K562 (cell line): ENCODE measurements at regions not wholly inside any gene's neighbourhood (a gene's known extent, or its start where the extent isn't known, plus 50 kb on each side); places are given as distances from the start of the nearest gene placed in this dataset.

Experiments used
- ATAC-seq: fragments of 200-7000 bp; cut with Tn5 transposase; 3 replicates; pipeline ENCODE4 v1.9.1; 2020; ENCODE audit warnings: moderate library complexity
- BruUV-seq: library from RNA; stranded (reverse); fragments of 400-500 nt; replicated peaks from 2 replicates; lab custom pipeline; 2021; lab: Mats Ljungman, UMichigan
- CTCF ChIA-PET: fragments of 300-600 bp; formaldehyde crosslinking; extraction: SDS; loops from one replicate; lab custom pipeline; 2021; ENCODE audit warnings: low intra/inter-chr PET ratio; lab: Yijun Ruan, JAX
- POLR2A ChIA-PET: fragments of 300-600, 350-650 bp; sonication (Branson Sonifier 250); formaldehyde crosslinking; extraction: SDS; loops from one replicate; lab custom pipeline; 2021; ENCODE audit warnings: antibody characterized with exemption, inconsistent platforms; lab: Yijun Ruan, JAX
- DNase-seq, 4 experiments: peaks; one replicate each; pipeline versions ENCODE4 v3.0.0 to v3.0.0-alpha.2; 2011 to 2018; ENCODE audit warnings: low spot score in 3 of 4, mixed read lengths in 3 of 4; ENCODE audit errors: extremely low read depth in 1 of 4
- FAIRE-seq: peaks from 2 replicates; lab custom pipeline; 2011; peaks lifted over from hg19 to GRCh38; lab: Jason Lieb, UNC
- H2AFZ ChIP-seq: 2 replicates; pipeline ENCODE4 v1.6.0; 2011; ENCODE audit warnings: low read depth, low read length, control low read depth, inconsistent platforms
- H3K27ac ChIP-seq: fragments of 200-600 bp; 3 replicates; pipeline ENCODE4 v1.8.0; 2011; ENCODE audit warnings: low read depth, mild to moderate bottlenecking, control low read depth, inconsistent platforms, low read length, moderate library complexity, mixed read lengths; ENCODE audit errors: extremely low read depth
- H3K27me3 ChIP-seq, 2 experiments: fragments of 300-600 bp in 1 of 2; 2 replicates in 1 of 2; 3 replicates in 1 of 2; pipeline versions ENCODE4 v1.6.0 to v1.8.0; 2011; ENCODE audit warnings: inconsistent platforms in 2 of 2, low read length in 2 of 2, mild to moderate bottlenecking in 1 of 2, mixed read lengths in 1 of 2, moderate library complexity in 1 of 2; ENCODE audit not compliant: control insufficient read depth in 2 of 2, insufficient read depth in 2 of 2
- H3K36me3 ChIP-seq: fragments of 300-600 bp; 3 replicates; pipeline ENCODE4 v1.8.0; 2011; ENCODE audit warnings: mild to moderate bottlenecking, low read length, inconsistent platforms; ENCODE audit not compliant: control insufficient read depth, insufficient read depth
- H3K4me1 ChIP-seq, 2 experiments: fragments of 200-600 bp in 1 of 2; replicated peaks in 1 of 2; 2 replicates in 1 of 2; 3 replicates in 1 of 2; pipeline versions ENCODE4 v1.5.1 to v1.8.0; 2011; ENCODE audit warnings: inconsistent platforms in 2 of 2, low read length in 2 of 2, mild to moderate bottlenecking in 1 of 2, mixed read lengths in 1 of 2, moderate library complexity in 1 of 2; ENCODE audit not compliant: control insufficient read depth in 2 of 2, insufficient read depth in 2 of 2
- H3K4me2 ChIP-seq: 2 replicates; pipeline ENCODE4 v1.6.1; 2011; ENCODE audit warnings: low read length, control low read depth, inconsistent platforms, mixed read lengths; ENCODE audit not compliant: insufficient read depth
- H3K4me3 ChIP-seq: fragments of 200-600 bp; sonication (generic), shearing (Covaris generic); 2 replicates; pipeline ENCODE4 v1.5.1; 2016; ENCODE audit warnings: control low read depth, inconsistent platforms
- H3K79me2 ChIP-seq: fragments of 200-600 bp; 3 replicates; pipeline ENCODE4 v1.8.0; 2011; ENCODE audit warnings: low read length, inconsistent platforms; ENCODE audit not compliant: control insufficient read depth, insufficient read depth
- H3K9ac ChIP-seq, 2 experiments: 2 replicates each; pipeline versions ENCODE4 v1.6.0 to v1.6.1; 2011; ENCODE audit warnings: low read depth in 2 of 2, low read length in 2 of 2, control low read depth in 1 of 2, inconsistent platforms in 1 of 2, mild to moderate bottlenecking in 1 of 2, mixed read lengths in 1 of 2; ENCODE audit not compliant: insufficient read depth in 1 of 2
- H3K9me1 ChIP-seq: one replicate; pipeline ENCODE4 v1.6.0; 2011; ENCODE audit warnings: inconsistent platforms, mild to moderate bottlenecking, low read length, moderate library complexity; ENCODE audit not compliant: control insufficient read depth, insufficient read depth
- H3K9me3 ChIP-seq: replicated peaks from 2 replicates; pipeline ENCODE4 v1.5.1; 2011; ENCODE audit warnings: low read depth, low read length, inconsistent platforms; ENCODE audit not compliant: control insufficient read depth, insufficient read depth
- H4K20me1 ChIP-seq: replicated peaks from 2 replicates; pipeline ENCODE4 v1.6.1; 2011; ENCODE audit warnings: low read length, inconsistent platforms, mixed read lengths; ENCODE audit not compliant: control insufficient read depth, insufficient read depth
- POLR2AphosphoS5 ChIP-seq: IDR thresholded peaks from 2 replicates; pipeline ENCODE4 v1.6.1; 2011; ENCODE audit warnings: mild to moderate bottlenecking, low read depth, low read length, moderate library complexity; ENCODE audit not compliant: control insufficient read depth, insufficient read depth
- POLR2H ChIP-seq: IDR thresholded peaks from 2 replicates; pipeline ENCODE4 v1.6.1; 2016; ENCODE audit warnings: missing genetic modification characterization, low read depth, mild to moderate bottlenecking, control low read depth, missing compliant biosample characterization, moderate library complexity
- SNIP1 ChIP-seq: fragments of 450-650 bp; IDR thresholded peaks from 2 replicates; pipeline ENCODE4 v1.7.1; 2017; ENCODE audit warnings: low read depth, mild to moderate bottlenecking
- ZNF512 ChIP-seq: IDR thresholded peaks from 2 replicates; pipeline ENCODE4 v1.6.1; 2016; ENCODE audit warnings: missing genetic modification characterization, missing compliant biosample characterization
- in situ Hi-C: fragments of 300-500 bp; cut with MboI; formaldehyde crosslinking; loops from 4 replicates; pipeline ENCODE4 v1.15.0; 2018; ENCODE audit warnings: inconsistent platforms, mixed read lengths
- intact Hi-C: fragments of 100-400 bp; cut with micrococcal nuclease; formaldehyde crosslinking; loops from 2 replicates; pipeline ENCODE4 v1.14.2; 2022

GRCh38 chr18:30088238-30089015 lies 954.1 kb downstream of the DSC3 start:
- H3K27me3 ChIP-seq = no peaks in the 10 kb centered on the region
- in situ Hi-C loops = no loop called here
- no peak for ATAC-seq
- no peaks in the 10 kb centered on the region for H3K9me1 ChIP-seq
- H3K27ac ChIP-seq = no peak overlapping the region
- CTCF ChIA-PET = no interaction called here
- H4K20me1 ChIP-seq = no peaks in the 10 kb centered on the region
- H3K9me3 ChIP-seq = no peaks in the 10 kb centered on the region
- POLR2A ChIA-PET = no interaction called here
- no peak overlapping the region for H3K4me3 ChIP-seq
- intact Hi-C loops = no loop called here
- DNase-seq = no peak
- H3K4me2 ChIP-seq = no peak overlapping the region
- no peaks in the 10 kb centered on the region for H3K79me2 ChIP-seq
- H3K36me3 ChIP-seq = no peaks in the 10 kb centered on the region
- no peak for TF ChIP-seq POLR2H
- TF ChIP-seq ZNF512 (tag) = no peak
- no peak for TF ChIP-seq POLR2AphosphoS5
- TF ChIP-seq SNIP1 = no peak
- H3K9ac ChIP-seq = no peak overlapping the region
- BruUV-seq = no TSS peak
- no peak overlapping the region for H2AFZ ChIP-seq
- no peaks in the 10 kb centered on the region for H3K4me1 ChIP-seq
- no peak for FAIRE-seq
